WTC11 (cell line): ENCODE measurements at regions not wholly inside any gene's neighbourhood (a gene's known extent, or its start where the extent isn't known, plus 50 kb on each side); places are given as distances from the start of the nearest gene placed in this dataset.

Source experiments
- ATAC-seq: fragments of 200-7000 bp; cut with Tn5 transposase; 2 replicates; pipeline ENCODE4 v1.10.0; 2021; ENCODE audit warnings: mild to moderate bottlenecking, moderate library complexity
- CTCF ChIA-PET: fragments of 300-600 bp; sonication (Branson Sonifier 250); formaldehyde crosslinking; loops from one replicate; lab custom pipeline; 2021; ENCODE audit warnings: antibody characterized with exemption; lab: Charles Lee
- POLR2A ChIA-PET: fragments of 350-600 bp; sonication (Branson Sonifier 250); formaldehyde crosslinking; loops from one replicate; lab custom pipeline; 2021; ENCODE audit warnings: antibody characterized with exemption; lab: Charles Lee
- DNase-seq: peaks from one replicate; pipeline ENCODE4 v3.0.0; 2021; ENCODE audit warnings: low spot score
- H3K27ac Mint-ChIP-seq: 2 replicates; pipeline ENCODE4 v1.8.0; 2021; ENCODE audit warnings: mixed read lengths
- H3K27me3 Mint-ChIP-seq: 2 replicates; pipeline ENCODE4 v1.8.0; 2021; ENCODE audit warnings: low read depth, mild to moderate bottlenecking, moderate library complexity, mixed read lengths
- H3K36me3 Mint-ChIP-seq: 2 replicates; pipeline ENCODE4 v1.8.0; 2021; ENCODE audit warnings: mixed read lengths
- H3K4me1 Mint-ChIP-seq: 2 replicates; pipeline ENCODE4 v1.8.0; 2022; ENCODE audit warnings: mixed read lengths
- H3K4me3 Mint-ChIP-seq: 2 replicates; pipeline ENCODE4 v1.8.0; 2021; ENCODE audit warnings: mild to moderate bottlenecking, moderate library complexity, mixed read lengths
- H3K9me3 Mint-ChIP-seq: 2 replicates; pipeline ENCODE4 v1.8.0; 2021; ENCODE audit warnings: mixed read lengths
- CBFB ChIP-seq: sonication (generic); formaldehyde crosslinking; IDR thresholded peaks from 2 replicates; pipeline ENCODE4 v1.8.1; 2022; ENCODE audit warnings: mild to moderate bottlenecking, low read depth, missing genetic modification reagents
- ESRRA ChIP-seq: sonication (generic); formaldehyde crosslinking; IDR thresholded peaks from 2 replicates; pipeline ENCODE4 v1.8.1; 2022; ENCODE audit warnings: mild to moderate bottlenecking, missing genetic modification reagents, borderline replicate concordance
- ETV6 ChIP-seq: sonication (generic); formaldehyde crosslinking; IDR thresholded peaks from 2 replicates; pipeline ENCODE4 v1.8.1; 2022; ENCODE audit warnings: mild to moderate bottlenecking, missing genetic modification reagents
- FOXP1 ChIP-seq: sonication (generic); formaldehyde crosslinking; IDR thresholded peaks from 2 replicates; pipeline ENCODE4 v1.8.0; 2022; ENCODE audit warnings: missing genetic modification reagents, mild to moderate bottlenecking, moderate library complexity, borderline replicate concordance
- GABPB1 ChIP-seq: sonication (generic); formaldehyde crosslinking; IDR thresholded peaks from 2 replicates; pipeline ENCODE4 v1.8.1; 2023; ENCODE audit warnings: mild to moderate bottlenecking, missing genetic modification reagents
- HMGA2 ChIP-seq: fragments of 250-450 bp; sonication (Bioruptor Pico); IDR thresholded peaks from 2 replicates; pipeline ENCODE4 v1.4.0; 2021; ENCODE audit warnings: mild to moderate bottlenecking, moderate library complexity
- JAZF1 ChIP-seq: fragments of 250-450 bp; sonication (Bioruptor Pico); IDR thresholded peaks from 2 replicates; pipeline ENCODE4 v1.9.0; 2021; ENCODE audit warnings: moderate library complexity, mild to moderate bottlenecking, inconsistent platforms
- JUN ChIP-seq: sonication (generic); formaldehyde crosslinking; IDR thresholded peaks from 2 replicates; pipeline ENCODE4 v1.8.0; 2023; ENCODE audit warnings: mild to moderate bottlenecking, missing genetic modification reagents
- KAT7 ChIP-seq: sonication (generic); formaldehyde crosslinking; IDR thresholded peaks from 2 replicates; pipeline ENCODE4 v1.8.1; 2023; ENCODE audit warnings: missing genetic modification reagents, mild to moderate bottlenecking, borderline replicate concordance
- NR2C2 ChIP-seq: sonication (generic); formaldehyde crosslinking; IDR thresholded peaks from 2 replicates; pipeline ENCODE4 v1.8.0; 2022; ENCODE audit warnings: mild to moderate bottlenecking, missing genetic modification reagents
- RELA ChIP-seq: sonication (generic); formaldehyde crosslinking; IDR thresholded peaks from 2 replicates; pipeline ENCODE4 v1.8.1; 2022; ENCODE audit warnings: missing genetic modification reagents, mild to moderate bottlenecking, borderline replicate concordance
- TCF7 ChIP-seq: sonication (generic); formaldehyde crosslinking; IDR thresholded peaks from 2 replicates; pipeline ENCODE4 v1.8.0; 2022; ENCODE audit warnings: mild to moderate bottlenecking, low read depth, missing genetic modification reagents, moderate library complexity
- ZNF138 ChIP-seq: sonication (generic); formaldehyde crosslinking; conservative IDR thresholded peaks from 2 replicates; pipeline ENCODE4 v1.8.1; 2022; ENCODE audit warnings: mild to moderate bottlenecking, moderate library complexity, missing genetic modification reagents
- ZNF317 ChIP-seq: sonication (generic); formaldehyde crosslinking; IDR thresholded peaks from 2 replicates; pipeline ENCODE4 v1.8.1; 2023; ENCODE audit warnings: low read depth, mild to moderate bottlenecking, moderate library complexity, missing genetic modification reagents, borderline replicate concordance
- ZNF671 ChIP-seq: fragments of 250-450 bp; sonication (Bioruptor Pico); IDR thresholded peaks from 2 replicates; pipeline ENCODE4 v1.8.0; 2021; ENCODE audit warnings: mild to moderate bottlenecking
- TF ChIP-seq, protein P1 (sequence below): fragments of 200-600 bp; IDR thresholded peaks from 2 replicates; pipeline ENCODE4 v1.8.0; 2022; ENCODE audit warnings: antibody characterized with exemption
- TF ChIP-seq, protein P2 (sequence below): sonication (generic); formaldehyde crosslinking; IDR thresholded peaks from 2 replicates; pipeline ENCODE4 v1.8.1; 2023; ENCODE audit warnings: mild to moderate bottlenecking, missing genetic modification reagents, moderate library complexity
- TF ChIP-seq, protein P3 (sequence below): sonication (generic); formaldehyde crosslinking; IDR thresholded peaks from 2 replicates; pipeline ENCODE4 v1.8.0; 2023; ENCODE audit warnings: missing genetic modification reagents
- TF ChIP-seq, protein P4 (sequence below): sonication (generic); formaldehyde crosslinking; IDR thresholded peaks from 2 replicates; pipeline ENCODE4 v1.8.0; 2022; ENCODE audit warnings: mild to moderate bottlenecking, missing genetic modification reagents
- TF ChIP-seq, protein P5 (sequence below): sonication (generic); formaldehyde crosslinking; IDR thresholded peaks from 2 replicates; pipeline ENCODE4 v1.8.0; 2022; ENCODE audit warnings: missing genetic modification reagents
- TF ChIP-seq, protein P6 (sequence below): sonication (generic); formaldehyde crosslinking; IDR thresholded peaks from 2 replicates; pipeline ENCODE4 v1.8.0; 2022; ENCODE audit warnings: mild to moderate bottlenecking, missing genetic modification reagents

DNA sequence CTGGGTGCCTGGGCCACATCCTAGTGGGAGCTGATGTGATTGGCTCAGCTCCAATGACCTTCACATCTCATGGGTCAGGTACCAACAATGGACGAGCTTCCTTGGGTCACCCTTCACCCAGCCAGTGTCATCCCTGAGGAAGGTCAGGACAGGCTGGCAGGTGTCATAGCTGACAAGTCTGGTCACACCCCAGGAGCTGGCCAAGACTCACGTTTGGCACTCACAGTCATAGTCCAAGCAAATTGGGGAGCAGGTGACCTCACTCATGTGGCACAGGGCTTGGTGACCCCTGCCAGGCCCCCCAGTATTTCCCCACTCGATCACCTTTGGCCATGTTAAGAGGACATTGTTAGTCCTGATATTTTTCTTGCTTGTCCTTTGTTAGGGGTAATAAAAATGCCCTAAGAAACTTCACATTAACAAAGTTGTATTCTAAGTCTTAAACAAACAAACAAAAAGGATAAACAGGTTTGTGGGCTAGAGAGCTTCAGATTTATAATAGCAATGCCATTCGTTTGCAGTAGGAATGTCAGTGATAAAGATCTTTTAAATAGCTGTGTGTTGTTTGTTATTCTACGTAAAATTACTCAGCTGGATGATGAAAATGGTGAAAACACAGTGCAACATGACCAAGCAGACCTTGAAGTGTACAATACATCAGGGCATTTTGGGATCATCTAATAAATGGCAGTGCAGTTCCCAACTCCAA is 79.5 kb upstream of the POMGNT2 start:
- Mint-ChIP-seq H3K4me1 (peaks cover 4% of the 10 kb centered on the region), H3K9me3 (peaks cover 13% of the 10 kb centered on the region), H3K27me3 (no peaks in the 10 kb centered on the region), H3K36me3 (no peaks in the 10 kb centered on the region), H3K27ac (no peak overlapping the region)
- POLR2A ChIA-PET: no interaction called here
- TF ChIP-seq NR2C2 (CRISPR knock-in tag) (no peak), JAZF1 (CRISPR knock-in tag) (no peak), KAT7 (CRISPR knock-in tag) (no peak), ETV6 (CRISPR knock-in tag) (no peak), GABPB1 (CRISPR knock-in tag) (peak; percentile 37; the same call in 1 of the 2 replicates), JUN (CRISPR knock-in tag) (no peak)
- TF ChIP-seq, protein P1, sequence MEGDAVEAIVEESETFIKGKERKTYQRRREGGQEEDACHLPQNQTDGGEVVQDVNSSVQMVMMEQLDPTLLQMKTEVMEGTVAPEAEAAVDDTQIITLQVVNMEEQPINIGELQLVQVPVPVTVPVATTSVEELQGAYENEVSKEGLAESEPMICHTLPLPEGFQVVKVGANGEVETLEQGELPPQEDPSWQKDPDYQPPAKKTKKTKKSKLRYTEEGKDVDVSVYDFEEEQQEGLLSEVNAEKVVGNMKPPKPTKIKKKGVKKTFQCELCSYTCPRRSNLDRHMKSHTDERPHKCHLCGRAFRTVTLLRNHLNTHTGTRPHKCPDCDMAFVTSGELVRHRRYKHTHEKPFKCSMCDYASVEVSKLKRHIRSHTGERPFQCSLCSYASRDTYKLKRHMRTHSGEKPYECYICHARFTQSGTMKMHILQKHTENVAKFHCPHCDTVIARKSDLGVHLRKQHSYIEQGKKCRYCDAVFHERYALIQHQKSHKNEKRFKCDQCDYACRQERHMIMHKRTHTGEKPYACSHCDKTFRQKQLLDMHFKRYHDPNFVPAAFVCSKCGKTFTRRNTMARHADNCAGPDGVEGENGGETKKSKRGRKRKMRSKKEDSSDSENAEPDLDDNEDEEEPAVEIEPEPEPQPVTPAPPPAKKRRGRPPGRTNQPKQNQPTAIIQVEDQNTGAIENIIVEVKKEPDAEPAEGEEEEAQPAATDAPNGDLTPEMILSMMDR: no peak
- TF ChIP-seq, protein P2, sequence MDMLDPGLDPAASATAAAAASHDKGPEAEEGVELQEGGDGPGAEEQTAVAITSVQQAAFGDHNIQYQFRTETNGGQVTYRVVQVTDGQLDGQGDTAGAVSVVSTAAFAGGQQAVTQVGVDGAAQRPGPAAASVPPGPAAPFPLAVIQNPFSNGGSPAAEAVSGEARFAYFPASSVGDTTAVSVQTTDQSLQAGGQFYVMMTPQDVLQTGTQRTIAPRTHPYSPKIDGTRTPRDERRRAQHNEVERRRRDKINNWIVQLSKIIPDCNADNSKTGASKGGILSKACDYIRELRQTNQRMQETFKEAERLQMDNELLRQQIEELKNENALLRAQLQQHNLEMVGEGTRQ (CRISPR knock-in tag): no peak
- TF ChIP-seq, all 79 proteins: peak for 1
- H3K4me3 Mint-ChIP-seq: no peak overlapping the region
- DNase-seq: no peak
- no peak for ATAC-seq
- CTCF ChIA-PET: no interaction called here

DNA sequence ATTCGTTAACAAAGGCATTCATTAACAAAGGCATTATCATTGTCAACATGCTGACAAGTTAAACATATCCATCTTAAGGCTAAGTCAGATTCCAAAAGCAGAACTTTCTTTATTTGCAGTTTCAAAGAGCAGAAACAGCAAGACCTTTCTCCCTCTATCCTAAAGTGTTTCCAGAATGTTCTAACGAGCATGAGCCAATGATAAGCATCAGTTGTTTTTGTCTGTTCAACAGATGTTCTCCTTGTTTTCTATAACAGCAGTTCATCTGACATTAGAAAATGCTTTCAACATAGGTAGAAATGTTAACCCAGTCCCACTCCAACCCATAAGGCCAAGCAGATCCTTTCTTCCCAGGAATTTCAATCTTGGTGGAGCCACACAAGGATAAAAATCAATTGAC is 77.6 kb upstream of the POMGNT2 start:
- Mint-ChIP-seq H3K4me3 (no peak overlapping the region), H3K4me1 (peaks cover 11% of the 10 kb centered on the region), H3K27me3 (no peaks in the 10 kb centered on the region), H3K9me3 (peaks cover 3% of the 10 kb centered on the region; the same call in 1 of the 2 replicates), H3K36me3 (no peaks in the 10 kb centered on the region), H3K27ac (no peak overlapping the region)
- POLR2A ChIA-PET: no interaction called here
- CTCF ChIA-PET: no interaction called here
- DNase-seq: no peak
- ATAC-seq: no peak
- TF ChIP-seq JUN (CRISPR knock-in tag) (no peak), HMGA2 (no peak), TCF7 (CRISPR knock-in tag) (no peak), CBFB (CRISPR knock-in tag) (no peak), ZNF671 (CRISPR knock-in tag) (no peak), RELA (no peak), FOXP1 (CRISPR knock-in tag) (no peak), ZNF138 (CRISPR knock-in tag) (no peak), ZNF317 (CRISPR knock-in tag) (no peak), ESRRA (CRISPR knock-in tag) (no peak)
- TF ChIP-seq, protein P2 (CRISPR knock-in tag): no peak
- TF ChIP-seq, protein P3, sequence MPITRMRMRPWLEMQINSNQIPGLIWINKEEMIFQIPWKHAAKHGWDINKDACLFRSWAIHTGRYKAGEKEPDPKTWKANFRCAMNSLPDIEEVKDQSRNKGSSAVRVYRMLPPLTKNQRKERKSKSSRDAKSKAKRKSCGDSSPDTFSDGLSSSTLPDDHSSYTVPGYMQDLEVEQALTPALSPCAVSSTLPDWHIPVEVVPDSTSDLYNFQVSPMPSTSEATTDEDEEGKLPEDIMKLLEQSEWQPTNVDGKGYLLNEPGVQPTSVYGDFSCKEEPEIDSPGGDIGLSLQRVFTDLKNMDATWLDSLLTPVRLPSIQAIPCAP: no peak
- TF ChIP-seq, protein P4, sequence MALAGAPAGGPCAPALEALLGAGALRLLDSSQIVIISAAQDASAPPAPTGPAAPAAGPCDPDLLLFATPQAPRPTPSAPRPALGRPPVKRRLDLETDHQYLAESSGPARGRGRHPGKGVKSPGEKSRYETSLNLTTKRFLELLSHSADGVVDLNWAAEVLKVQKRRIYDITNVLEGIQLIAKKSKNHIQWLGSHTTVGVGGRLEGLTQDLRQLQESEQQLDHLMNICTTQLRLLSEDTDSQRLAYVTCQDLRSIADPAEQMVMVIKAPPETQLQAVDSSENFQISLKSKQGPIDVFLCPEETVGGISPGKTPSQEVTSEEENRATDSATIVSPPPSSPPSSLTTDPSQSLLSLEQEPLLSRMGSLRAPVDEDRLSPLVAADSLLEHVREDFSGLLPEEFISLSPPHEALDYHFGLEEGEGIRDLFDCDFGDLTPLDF (CRISPR knock-in tag): no peak
- TF ChIP-seq, protein P5, sequence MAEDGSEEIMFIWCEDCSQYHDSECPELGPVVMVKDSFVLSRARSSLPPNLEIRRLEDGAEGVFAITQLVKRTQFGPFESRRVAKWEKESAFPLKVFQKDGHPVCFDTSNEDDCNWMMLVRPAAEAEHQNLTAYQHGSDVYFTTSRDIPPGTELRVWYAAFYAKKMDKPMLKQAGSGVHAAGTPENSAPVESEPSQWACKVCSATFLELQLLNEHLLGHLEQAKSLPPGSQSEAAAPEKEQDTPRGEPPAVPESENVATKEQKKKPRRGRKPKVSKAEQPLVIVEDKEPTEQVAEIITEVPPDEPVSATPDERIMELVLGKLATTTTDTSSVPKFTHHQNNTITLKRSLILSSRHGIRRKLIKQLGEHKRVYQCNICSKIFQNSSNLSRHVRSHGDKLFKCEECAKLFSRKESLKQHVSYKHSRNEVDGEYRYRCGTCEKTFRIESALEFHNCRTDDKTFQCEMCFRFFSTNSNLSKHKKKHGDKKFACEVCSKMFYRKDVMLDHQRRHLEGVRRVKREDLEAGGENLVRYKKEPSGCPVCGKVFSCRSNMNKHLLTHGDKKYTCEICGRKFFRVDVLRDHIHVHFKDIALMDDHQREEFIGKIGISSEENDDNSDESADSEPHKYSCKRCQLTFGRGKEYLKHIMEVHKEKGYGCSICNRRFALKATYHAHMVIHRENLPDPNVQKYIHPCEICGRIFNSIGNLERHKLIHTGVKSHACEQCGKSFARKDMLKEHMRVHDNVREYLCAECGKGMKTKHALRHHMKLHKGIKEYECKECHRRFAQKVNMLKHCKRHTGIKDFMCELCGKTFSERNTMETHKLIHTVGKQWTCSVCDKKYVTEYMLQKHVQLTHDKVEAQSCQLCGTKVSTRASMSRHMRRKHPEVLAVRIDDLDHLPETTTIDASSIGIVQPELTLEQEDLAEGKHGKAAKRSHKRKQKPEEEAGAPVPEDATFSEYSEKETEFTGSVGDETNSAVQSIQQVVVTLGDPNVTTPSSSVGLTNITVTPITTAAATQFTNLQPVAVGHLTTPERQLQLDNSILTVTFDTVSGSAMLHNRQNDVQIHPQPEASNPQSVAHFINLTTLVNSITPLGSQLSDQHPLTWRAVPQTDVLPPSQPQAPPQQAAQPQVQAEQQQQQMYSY (CRISPR knock-in tag): no peak
- TF ChIP-seq, protein P6, sequence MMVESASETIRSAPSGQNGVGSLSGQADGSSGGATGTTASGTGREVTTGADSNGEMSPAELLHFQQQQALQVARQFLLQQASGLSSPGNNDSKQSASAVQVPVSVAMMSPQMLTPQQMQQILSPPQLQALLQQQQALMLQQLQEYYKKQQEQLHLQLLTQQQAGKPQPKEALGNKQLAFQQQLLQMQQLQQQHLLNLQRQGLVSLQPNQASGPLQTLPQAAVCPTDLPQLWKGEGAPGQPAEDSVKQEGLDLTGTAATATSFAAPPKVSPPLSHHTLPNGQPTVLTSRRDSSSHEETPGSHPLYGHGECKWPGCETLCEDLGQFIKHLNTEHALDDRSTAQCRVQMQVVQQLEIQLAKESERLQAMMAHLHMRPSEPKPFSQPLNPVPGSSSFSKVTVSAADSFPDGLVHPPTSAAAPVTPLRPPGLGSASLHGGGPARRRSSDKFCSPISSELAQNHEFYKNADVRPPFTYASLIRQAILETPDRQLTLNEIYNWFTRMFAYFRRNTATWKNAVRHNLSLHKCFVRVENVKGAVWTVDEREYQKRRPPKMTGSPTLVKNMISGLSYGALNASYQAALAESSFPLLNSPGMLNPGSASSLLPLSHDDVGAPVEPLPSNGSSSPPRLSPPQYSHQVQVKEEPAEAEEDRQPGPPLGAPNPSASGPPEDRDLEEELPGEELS (CRISPR knock-in tag): no peak
